Jurkat, Clone E6-1 (cell line): ENCODE measurements at regions not wholly inside any gene's neighbourhood (a gene's known extent, or its start where the extent isn't known, plus 50 kb on each side); places are given as distances from the start of the nearest gene placed in this dataset.
"Not testable (repeated sequence)": the region's sequence is repeated elsewhere in the genome, so short reads cannot be mapped to it uniquely, and the experiment has no call there.

Experiments
- DNase-seq: peaks from one replicate; pipeline ENCODE4 v3.0.0-alpha.2; 2011; ENCODE audit warnings: low read depth, low spot score
- H3K4me3 ChIP-seq: 2 replicates; pipeline ENCODE4 v1.5.1; 2011; ENCODE audit warnings: mild to moderate bottlenecking, low read length, control low read depth, moderate library complexity

- DNase-seq, result no peak
- H3K4me3 ChIP-seq, result no peak overlapping the region
Measured at GRCh38 chr7:41581041-41581440, 121.8 kb downstream of the INHBA start.

- no peak for DNase-seq
- no peak overlapping the region for H3K4me3 ChIP-seq
Measured at GRCh38 chr7:41579961-41580935, 122.6 kb downstream of the INHBA start.

- H3K4me3 ChIP-seq, result no peak overlapping the region
- no peak for DNase-seq
Measured at GRCh38 chr7:41578700-41579099, 124.2 kb downstream of the INHBA start.

- no peak for DNase-seq
- no peak overlapping the region for H3K4me3 ChIP-seq
Measured at GRCh38 chr7:41576166-41576565, 126.7 kb downstream of the INHBA start.

- no peak overlapping the region for H3K4me3 ChIP-seq
- DNase-seq, result no peak
Measured at GRCh38 chr7:41574377-41574776, 128.5 kb downstream of the INHBA start.

- no peak for DNase-seq
- H3K4me3 ChIP-seq, result no peak overlapping the region
Measured at GRCh38 chr7:41573862-41574261, 129.0 kb downstream of the INHBA start.

- no peak overlapping the region for H3K4me3 ChIP-seq
- no peak for DNase-seq
Measured at GRCh38 chr7:41573443-41573842, 129.4 kb downstream of the INHBA start.

- H3K4me3 ChIP-seq, result no peak overlapping the region
Measured at GRCh38 chr7:41573015-41573414, 129.9 kb downstream of the INHBA start.

GRCh38 chr7:41571573-41571972, 131.3 kb downstream of the INHBA start:
- no peak for DNase-seq
- no peak overlapping the region for H3K4me3 ChIP-seq

More at GRCh38 chr7:41573015-41573414, 129.9 kb downstream of the INHBA start:
- DNase-seq, result no peak

GRCh38 chr7:41570766-41571165, 132.1 kb downstream of the INHBA start:
- DNase-seq, result no peak
- no peak overlapping the region for H3K4me3 ChIP-seq

- no peak overlapping the region for H3K4me3 ChIP-seq
- no peak for DNase-seq
Measured at GRCh38 chr7:41568135-41568534, 134.8 kb downstream of the INHBA start.

GRCh38 chr7:41567731-41568114, 135.2 kb downstream of the INHBA start:
- no peak for DNase-seq
- H3K4me3 ChIP-seq, result no peak overlapping the region

GRCh38 chr7:41567031-41567730, 135.7 kb downstream of the INHBA start:
- DNase-seq, result no peak
- no peak overlapping the region for H3K4me3 ChIP-seq

- no peak for DNase-seq
- no peak overlapping the region for H3K4me3 ChIP-seq
Measured at GRCh38 chr7:41566581-41566980, 136.3 kb downstream of the INHBA start.

- H3K4me3 ChIP-seq, result no peak overlapping the region
- no peak for DNase-seq
Measured at GRCh38 chr7:41565655-41566054, 137.2 kb downstream of the INHBA start.

- no peak for DNase-seq
- no peak overlapping the region for H3K4me3 ChIP-seq
Measured at GRCh38 chr7:41559426-41559825, 143.5 kb downstream of the INHBA start.

GRCh38 chr7:41554481-41554880, 148.4 kb downstream of the INHBA start:
- DNase-seq, result no peak
- no peak overlapping the region for H3K4me3 ChIP-seq

- not testable (repeated sequence) for DNase-seq
Measured at GRCh38 chr7:41550046-41550445, 152.8 kb downstream of the INHBA start.

GRCh38 chr7:41544241-41544640, 158.6 kb downstream of the INHBA start:
- no peak for DNase-seq
- no peak overlapping the region for H3K4me3 ChIP-seq

More at GRCh38 chr7:41550046-41550445, 152.8 kb downstream of the INHBA start:
- not testable (repeated sequence) for H3K4me3 ChIP-seq

GRCh38 chr7:41540601-41541000, 162.3 kb downstream of the INHBA start:
- no peak overlapping the region for H3K4me3 ChIP-seq
- no peak for DNase-seq
